Colonic mucosa (tissue), 4 donors: ENCODE measurements at regions not wholly inside any gene's neighbourhood (a gene's known extent, or its start where the extent isn't known, plus 50 kb on each side); places are given as distances from the start of the nearest gene placed in this dataset.
"Not testable (repeated sequence)": the region's sequence is repeated elsewhere in the genome, so short reads cannot be mapped to it uniquely, and the experiment has no call there.

ENCODE experiments used
- DNase-seq: peaks from one replicate; pipeline ENCODE4 v3.0.0-alpha.2; 2020
- H3K27ac ChIP-seq: fragments of 200-600 bp; one replicate; pipeline ENCODE4 v1.8.0; 2021
- H3K27me3 ChIP-seq: fragments of 200-600 bp; one replicate; pipeline ENCODE4 v1.8.0; 2021
- H3K36me3 ChIP-seq: fragments of 200-600 bp; one replicate; pipeline ENCODE4 v1.8.0; 2021
- H3K4me1 ChIP-seq: fragments of 200-600 bp; one replicate; pipeline ENCODE4 v1.8.0; 2021; ENCODE audit warnings: mild to moderate bottlenecking
- H3K4me3 ChIP-seq: fragments of 200-600 bp; one replicate; pipeline ENCODE4 v1.8.0; 2021
- H3K9ac ChIP-seq, 2 donors: one replicate each; pipeline ENCODE4 v1.7.0; 2013; ENCODE audit warnings: control low read depth in 2 of 2, low read depth in 2 of 2, low read length in 2 of 2
- H3K9me3 ChIP-seq: fragments of 200-600 bp; one replicate; pipeline ENCODE4 v1.8.0; 2021
- intact Hi-C: fragments of 100-400 bp; cut with DNase I; formaldehyde crosslinking; loops from one replicate; pipeline ENCODE4 v1.14.1; 2022
- TF ChIP-seq, protein P1 (sequence below): fragments of 200-600 bp; IDR thresholded peaks from one replicate; pipeline ENCODE4 v1.8.0; 2022; ENCODE audit warnings: antibody characterized with exemption, mild to moderate bottlenecking
- donor health status: healthy.
- donor health status: DM: no; HTN: no; CAD: no.
- donor health status: DM: no; HTN: no; CAD: no.

DNA sequence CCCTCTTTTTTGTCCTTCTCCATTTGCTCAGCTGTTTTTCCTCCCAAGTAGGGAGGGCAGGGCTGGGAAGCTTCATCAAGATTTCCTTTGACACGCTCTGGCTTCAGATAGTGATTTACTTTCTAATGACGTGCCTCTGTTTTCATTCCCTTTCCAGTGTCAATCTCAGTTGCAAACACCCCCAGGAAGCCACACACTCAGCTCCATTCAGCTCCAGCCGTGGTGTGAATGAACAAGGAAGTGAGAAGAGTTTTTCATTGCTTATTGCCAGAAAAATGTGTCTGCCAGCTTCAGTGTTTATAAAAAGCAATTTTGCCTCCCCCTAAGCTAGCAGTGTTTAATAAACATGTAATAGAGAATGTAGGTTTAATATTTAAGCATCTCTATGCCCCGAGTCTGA, 108.7 kb upstream of the DPP6 start:
- no peaks in the 10 kb centered on the region for H3K36me3 ChIP-seq
- intact Hi-C loops = no loop called here

GRCh38 chr7:153943861-153944260, 108.3 kb upstream of the DPP6 start:
- H3K27ac ChIP-seq = no peak overlapping the region
- no peak overlapping the region for H3K9ac ChIP-seq
- no peaks in the 10 kb centered on the region for H3K36me3 ChIP-seq
- H3K27me3 ChIP-seq = no peaks in the 10 kb centered on the region
- DNase-seq = no peak
- no peak overlapping the region for H3K4me3 ChIP-seq
- intact Hi-C loops = no loop called here
- TF ChIP-seq, protein P1, sequence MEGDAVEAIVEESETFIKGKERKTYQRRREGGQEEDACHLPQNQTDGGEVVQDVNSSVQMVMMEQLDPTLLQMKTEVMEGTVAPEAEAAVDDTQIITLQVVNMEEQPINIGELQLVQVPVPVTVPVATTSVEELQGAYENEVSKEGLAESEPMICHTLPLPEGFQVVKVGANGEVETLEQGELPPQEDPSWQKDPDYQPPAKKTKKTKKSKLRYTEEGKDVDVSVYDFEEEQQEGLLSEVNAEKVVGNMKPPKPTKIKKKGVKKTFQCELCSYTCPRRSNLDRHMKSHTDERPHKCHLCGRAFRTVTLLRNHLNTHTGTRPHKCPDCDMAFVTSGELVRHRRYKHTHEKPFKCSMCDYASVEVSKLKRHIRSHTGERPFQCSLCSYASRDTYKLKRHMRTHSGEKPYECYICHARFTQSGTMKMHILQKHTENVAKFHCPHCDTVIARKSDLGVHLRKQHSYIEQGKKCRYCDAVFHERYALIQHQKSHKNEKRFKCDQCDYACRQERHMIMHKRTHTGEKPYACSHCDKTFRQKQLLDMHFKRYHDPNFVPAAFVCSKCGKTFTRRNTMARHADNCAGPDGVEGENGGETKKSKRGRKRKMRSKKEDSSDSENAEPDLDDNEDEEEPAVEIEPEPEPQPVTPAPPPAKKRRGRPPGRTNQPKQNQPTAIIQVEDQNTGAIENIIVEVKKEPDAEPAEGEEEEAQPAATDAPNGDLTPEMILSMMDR = no peak
- no peaks in the 10 kb centered on the region for H3K4me1 ChIP-seq
- H3K9me3 ChIP-seq = no peaks in the 10 kb centered on the region

More for the DNA sequence above, 108.7 kb upstream of the DPP6 start:
- Histone ChIP-seq H3K27me3 (no peaks in the 10 kb centered on the region), H3K9ac (no peak overlapping the region), H3K4me3 (no peak overlapping the region), H3K4me1 (no peaks in the 10 kb centered on the region), H3K27ac (no peak overlapping the region), H3K9me3 (no peaks in the 10 kb centered on the region)
- no peak for DNase-seq
- TF ChIP-seq, protein P1 = no peak

- no peaks in the 10 kb centered on the region for H3K9me3 ChIP-seq
- TF ChIP-seq, protein P1 = no peak
- H3K4me1 ChIP-seq = no peaks in the 10 kb centered on the region
- DNase-seq = no peak
- H3K27me3 ChIP-seq = no peaks in the 10 kb centered on the region
- no peak overlapping the region for H3K27ac ChIP-seq
- H3K9ac ChIP-seq = no peak overlapping the region
- intact Hi-C loops = no loop called here
- no peak overlapping the region for H3K4me3 ChIP-seq
- H3K36me3 ChIP-seq = no peaks in the 10 kb centered on the region
Measured at GRCh38 chr7:153948060-153948459, 104.1 kb upstream of the DPP6 start.

DNA sequence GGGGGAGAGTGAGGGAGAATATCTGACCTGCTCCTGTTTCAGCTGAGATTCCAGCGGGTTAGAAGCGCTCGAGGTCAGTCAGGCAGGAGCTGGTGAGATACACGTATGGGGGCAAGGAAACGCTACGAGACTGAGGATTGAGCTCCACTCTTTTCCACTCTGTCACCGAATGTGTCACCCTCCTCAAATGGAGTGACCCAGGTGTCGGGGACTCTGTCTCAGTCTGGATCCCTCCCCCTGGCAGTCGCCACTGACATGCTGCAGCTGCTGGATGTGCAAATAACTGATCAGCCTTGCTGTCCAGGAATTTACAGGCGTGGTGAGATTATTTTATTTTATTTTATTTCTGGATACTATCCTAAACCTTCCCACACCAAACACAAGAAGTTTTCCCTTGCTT, 100.9 kb upstream of the DPP6 start:
- Histone ChIP-seq H3K4me1 (no peaks in the 10 kb centered on the region), H3K27ac (no peak overlapping the region), H3K9me3 (no peaks in the 10 kb centered on the region), H3K27me3 (no peaks in the 10 kb centered on the region), H3K36me3 (no peaks in the 10 kb centered on the region), H3K9ac (no peak overlapping the region), H3K4me3 (no peak overlapping the region)
- TF ChIP-seq, protein P1 = no peak
- intact Hi-C loops = no loop called here
- DNase-seq = no peak

DNA sequence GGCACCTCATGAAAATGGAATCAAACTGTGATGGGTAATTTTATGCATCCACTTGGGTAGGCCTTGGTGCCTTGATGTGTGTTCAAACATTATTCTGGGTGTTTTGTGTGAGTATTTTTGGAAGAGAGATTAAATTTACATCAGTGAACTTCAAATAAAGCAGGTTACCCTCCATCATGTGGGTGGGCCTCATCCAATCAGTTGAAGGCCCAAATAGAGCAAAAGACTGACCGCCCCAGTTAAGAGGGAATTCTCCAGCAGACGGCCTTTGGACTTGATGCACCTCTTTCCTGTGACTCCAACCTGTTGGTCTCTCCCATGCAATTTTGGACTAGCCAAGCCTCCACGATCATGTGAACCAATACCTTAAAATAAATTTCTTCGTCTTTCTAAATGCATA, 97.7 kb upstream of the DPP6 start:
- no peaks in the 10 kb centered on the region for H3K4me1 ChIP-seq
- no peak overlapping the region for H3K27ac ChIP-seq
- no peaks in the 10 kb centered on the region for H3K36me3 ChIP-seq
- intact Hi-C loops = no loop called here
- no peak for DNase-seq
- no peaks in the 10 kb centered on the region for H3K9me3 ChIP-seq
- H3K4me3 ChIP-seq = no peak overlapping the region
- H3K9ac ChIP-seq = no peak overlapping the region
- no peaks in the 10 kb centered on the region for H3K27me3 ChIP-seq
- TF ChIP-seq, protein P1 = no peak

- H3K9ac ChIP-seq, intact Hi-C loops, H3K4me3 ChIP-seq, H3K27ac ChIP-seq, H3K27me3 ChIP-seq, H3K36me3 ChIP-seq, DNase-seq, H3K9me3 ChIP-seq, H3K4me1 ChIP-seq: not testable (repeated sequence)
Measured at GRCh38 chr7:153957677-153958076, 94.5 kb upstream of the DPP6 start.

- H3K4me3 ChIP-seq, H3K4me1 ChIP-seq, H3K36me3 ChIP-seq, H3K9ac ChIP-seq, H3K27ac ChIP-seq, H3K9me3 ChIP-seq, H3K27me3 ChIP-seq, intact Hi-C loops, DNase-seq: not testable (repeated sequence)
Measured at GRCh38 chr7:153958381-153958780, 93.8 kb upstream of the DPP6 start.

- DNase-seq, H3K9ac ChIP-seq, H3K36me3 ChIP-seq, H3K9me3 ChIP-seq, intact Hi-C loops, H3K27ac ChIP-seq, H3K4me1 ChIP-seq, H3K27me3 ChIP-seq, H3K4me3 ChIP-seq: not testable (repeated sequence)
Measured at GRCh38 chr7:153958789-153959188, 93.4 kb upstream of the DPP6 start.

- H3K9ac ChIP-seq, DNase-seq, H3K27ac ChIP-seq, H3K36me3 ChIP-seq, H3K27me3 ChIP-seq, H3K4me1 ChIP-seq, intact Hi-C loops, H3K4me3 ChIP-seq, H3K9me3 ChIP-seq: not testable (repeated sequence)
Measured at GRCh38 chr7:153964481-153965112, 87.6 kb upstream of the DPP6 start.
